ENCODE measurements at regions not wholly inside any gene's neighbourhood (a gene's known extent, or its start where the extent isn't known, plus 50 kb on each side); places are given as distances from the start of the nearest gene placed in this dataset.

- no peak overlapping the region for H3K4me3 ChIP-seq (ENCODE audit: control insufficient read depth, low read depth, low read length)
- no peak for DNase-seq (ENCODE audit: low read depth)
- no peak for TF ChIP-seq CTCF (IDR thresholded peaks at IDR 0.05; ENCODE audit: control insufficient read depth, insufficient read depth, low read depth, low read length, missing control alignments)
These were observed 379.1 kb downstream of the BRD1 start for GRCh38 chr22:49448526-49448925.

- no peak for TF ChIP-seq CTCF (IDR thresholded peaks at IDR 0.05; ENCODE audit: control insufficient read depth, insufficient read depth, low read depth, low read length, missing control alignments)
- H3K4me3 ChIP-seq (ENCODE audit: control insufficient read depth, low read depth, low read length), result no peak overlapping the region
- DNase-seq (ENCODE audit: low read depth), result no peak
These were observed 379.8 kb downstream of the BRD1 start for GRCh38 chr22:49447837-49448236.

DNA sequence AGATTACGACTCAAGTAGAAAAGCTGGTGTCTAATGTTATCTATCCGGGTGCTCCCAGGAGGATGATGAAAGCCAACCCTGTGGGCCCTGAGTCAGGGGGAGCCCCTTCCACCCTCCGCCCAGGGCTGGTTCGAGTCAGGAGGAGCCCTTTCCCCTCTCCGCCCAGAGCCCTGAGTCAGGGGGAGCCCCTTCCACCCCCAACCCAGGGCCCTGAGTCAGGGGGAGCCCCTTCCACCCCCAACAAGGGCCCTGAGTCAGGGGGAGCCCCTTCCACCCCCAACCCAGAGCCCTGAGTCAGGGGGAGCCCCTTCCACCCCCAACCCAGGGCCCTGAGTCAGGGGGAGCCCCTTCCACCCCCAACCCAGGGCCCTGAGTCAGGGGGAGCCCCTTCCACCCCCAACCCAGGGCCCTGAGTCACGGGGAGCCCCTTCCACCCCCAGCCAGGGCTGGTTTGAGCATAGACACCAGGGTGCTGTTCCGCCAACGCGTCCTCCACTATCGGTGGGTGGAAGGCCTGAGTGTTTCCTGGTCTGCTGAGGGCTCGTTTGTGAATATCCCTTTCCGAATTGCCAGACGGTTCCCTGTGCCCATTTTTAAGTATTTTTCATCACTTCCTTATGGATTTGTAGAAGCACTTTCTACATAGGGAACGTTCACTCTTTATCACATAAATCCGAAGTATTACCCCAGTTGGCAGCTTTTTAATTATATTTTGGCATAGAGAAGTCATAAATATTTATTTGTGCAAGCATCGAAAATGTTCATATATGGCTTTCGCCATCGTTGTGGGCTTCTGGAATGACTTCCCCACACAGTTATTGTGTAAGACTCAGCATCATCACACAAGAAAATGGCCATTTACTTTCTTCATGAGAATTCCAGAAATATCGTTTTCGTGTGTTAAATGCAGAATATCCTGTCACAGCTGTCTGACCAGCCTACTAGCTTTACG lies 380.6 kb downstream of the BRD1 start:
- no peak for TF ChIP-seq CTCF (IDR thresholded peaks at IDR 0.05; ENCODE audit: control insufficient read depth, insufficient read depth, low read depth, low read length, missing control alignments)
- no peak overlapping the region for H3K4me3 ChIP-seq (ENCODE audit: control insufficient read depth, low read depth, low read length)
- no peak for DNase-seq (ENCODE audit: low read depth)

DNA sequence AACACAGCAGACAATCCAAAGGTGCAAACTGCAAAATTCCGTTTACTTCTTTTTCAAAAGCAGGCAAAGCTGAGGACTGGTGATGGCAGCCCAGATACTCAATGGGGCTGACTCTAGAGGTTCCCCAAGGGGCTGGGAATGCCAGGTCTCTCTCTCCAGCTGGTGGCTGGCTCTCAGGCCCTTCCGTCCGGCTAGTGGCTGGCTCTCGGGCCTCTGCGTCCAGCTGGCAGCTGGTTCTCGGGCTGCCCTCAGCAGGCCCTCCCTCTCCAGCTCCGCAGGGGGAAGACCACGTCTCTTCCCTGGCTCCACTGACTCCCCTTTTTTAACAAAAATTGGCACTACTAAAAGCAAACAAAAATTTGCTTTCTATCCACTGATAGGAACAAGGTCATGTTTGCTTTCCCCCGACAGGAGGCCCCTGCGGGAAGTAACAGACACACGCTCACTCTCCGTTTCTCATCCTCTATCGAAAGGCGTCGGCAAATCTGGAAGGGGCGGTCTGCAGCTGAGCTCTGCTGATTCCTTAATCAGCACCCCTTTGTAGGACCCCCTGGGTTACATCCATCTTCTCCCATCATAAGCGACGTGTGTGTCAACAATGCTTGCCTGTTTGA lies 381.4 kb downstream of the BRD1 start:
- no peak overlapping the region for H3K4me3 ChIP-seq (ENCODE audit: control insufficient read depth, low read depth, low read length)
- TF ChIP-seq CTCF (IDR thresholded peaks at IDR 0.05; ENCODE audit: control insufficient read depth, insufficient read depth, low read depth, low read length, missing control alignments), result no peak
- DNase-seq (ENCODE audit: low read depth), result no peak

DNA sequence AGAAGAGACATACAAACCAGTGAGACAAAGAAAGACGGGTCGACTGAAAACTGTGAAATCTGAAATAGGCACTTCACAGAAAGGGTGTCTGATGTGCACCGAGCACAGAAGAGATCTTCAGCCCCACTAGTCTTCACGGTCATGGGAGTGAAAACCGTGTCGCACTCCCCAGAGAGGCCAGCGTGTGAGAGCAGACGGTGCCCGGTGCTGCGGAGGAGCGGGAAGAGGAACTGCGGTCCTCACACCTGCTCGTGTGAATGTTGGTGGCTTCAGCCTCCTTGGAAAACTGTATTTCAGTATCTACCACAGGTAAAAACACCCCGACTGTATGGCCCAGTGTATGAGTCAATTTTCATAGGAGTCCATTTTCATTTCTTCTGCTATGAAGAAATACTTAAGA lies 382.9 kb downstream of the BRD1 start:
- DNase-seq (ENCODE audit: low read depth), result no peak
- TF ChIP-seq CTCF (IDR thresholded peaks at IDR 0.05; ENCODE audit: control insufficient read depth, insufficient read depth, low read depth, low read length, missing control alignments), result no peak
- H3K4me3 ChIP-seq (ENCODE audit: control insufficient read depth, low read depth, low read length), result no peak overlapping the region

GRCh38 chr22:49440931-49441330 lies 386.7 kb downstream of the BRD1 start:
- TF ChIP-seq CTCF (IDR thresholded peaks at IDR 0.05; ENCODE audit: control insufficient read depth, insufficient read depth, low read depth, low read length, missing control alignments), result no peak
- no peak for DNase-seq (ENCODE audit: low read depth)
- H3K4me3 ChIP-seq (ENCODE audit: control insufficient read depth, low read depth, low read length), result no peak overlapping the region

Measured in AG09309 (cell line).